ENCODE measurements at regions not wholly inside any gene's neighbourhood (a gene's known extent, or its start where the extent isn't known, plus 50 kb on each side); places are given as distances from the start of the nearest gene placed in this dataset.

DNA sequence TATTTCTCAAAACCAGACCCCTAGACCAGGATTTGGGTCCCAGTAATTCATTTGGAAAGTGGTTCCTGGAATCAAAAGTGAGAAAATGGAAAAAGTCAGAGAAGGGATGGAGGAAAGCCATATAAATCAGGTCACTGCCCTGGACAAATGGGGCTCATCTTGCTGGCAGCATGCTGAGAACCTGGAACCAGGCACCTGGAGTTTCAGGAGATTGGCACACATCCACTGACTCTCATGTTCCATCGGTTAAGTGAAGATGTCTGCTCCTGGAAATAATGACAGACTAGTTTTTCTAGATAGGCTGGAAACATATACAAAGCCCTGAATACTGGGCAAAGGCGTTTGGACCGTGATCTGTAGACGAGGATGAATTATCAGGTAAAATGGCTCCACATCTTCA lies 163.6 kb upstream of the HS3ST1 start:
- no peak for DNase-seq (ENCODE audit: low spot score)
- TF ChIP-seq, protein P1, sequence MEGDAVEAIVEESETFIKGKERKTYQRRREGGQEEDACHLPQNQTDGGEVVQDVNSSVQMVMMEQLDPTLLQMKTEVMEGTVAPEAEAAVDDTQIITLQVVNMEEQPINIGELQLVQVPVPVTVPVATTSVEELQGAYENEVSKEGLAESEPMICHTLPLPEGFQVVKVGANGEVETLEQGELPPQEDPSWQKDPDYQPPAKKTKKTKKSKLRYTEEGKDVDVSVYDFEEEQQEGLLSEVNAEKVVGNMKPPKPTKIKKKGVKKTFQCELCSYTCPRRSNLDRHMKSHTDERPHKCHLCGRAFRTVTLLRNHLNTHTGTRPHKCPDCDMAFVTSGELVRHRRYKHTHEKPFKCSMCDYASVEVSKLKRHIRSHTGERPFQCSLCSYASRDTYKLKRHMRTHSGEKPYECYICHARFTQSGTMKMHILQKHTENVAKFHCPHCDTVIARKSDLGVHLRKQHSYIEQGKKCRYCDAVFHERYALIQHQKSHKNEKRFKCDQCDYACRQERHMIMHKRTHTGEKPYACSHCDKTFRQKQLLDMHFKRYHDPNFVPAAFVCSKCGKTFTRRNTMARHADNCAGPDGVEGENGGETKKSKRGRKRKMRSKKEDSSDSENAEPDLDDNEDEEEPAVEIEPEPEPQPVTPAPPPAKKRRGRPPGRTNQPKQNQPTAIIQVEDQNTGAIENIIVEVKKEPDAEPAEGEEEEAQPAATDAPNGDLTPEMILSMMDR (IDR thresholded peaks at IDR 0.05; ENCODE audit: extremely low read depth, insufficient read depth, missing control alignments), result no peak
- in situ Hi-C loops (cut with MboI; ENCODE audit: low pct_unique_long_range_greater_than_20kb, low sequenced_read_pairs, unreplicated experiment), result no loop called here

DNA sequence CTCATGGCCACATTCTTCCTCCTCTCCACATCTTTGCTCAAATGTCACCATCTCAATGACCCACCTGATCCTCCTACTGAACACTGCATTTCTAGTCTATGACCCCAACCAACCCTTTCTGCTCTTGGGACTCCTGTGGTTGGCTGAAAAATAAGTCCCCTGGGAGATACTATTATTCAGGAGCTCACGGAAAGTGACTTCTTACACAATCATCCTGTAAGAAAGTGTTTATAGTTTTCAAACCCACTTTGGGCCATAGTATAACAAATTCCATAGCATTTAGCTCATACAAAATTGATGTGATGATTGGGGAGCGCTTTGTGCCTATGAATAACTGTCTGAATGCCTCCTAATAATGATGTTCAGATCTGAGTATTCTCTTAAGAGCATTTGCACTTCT lies 161.4 kb upstream of the HS3ST1 start:
- TF ChIP-seq, protein P1 (IDR thresholded peaks at IDR 0.05; ENCODE audit: extremely low read depth, insufficient read depth, missing control alignments), result no peak
- DNase-seq (ENCODE audit: low spot score), result no peak
- in situ Hi-C loops (cut with MboI; ENCODE audit: low pct_unique_long_range_greater_than_20kb, low sequenced_read_pairs, unreplicated experiment), result no loop called here

DNA sequence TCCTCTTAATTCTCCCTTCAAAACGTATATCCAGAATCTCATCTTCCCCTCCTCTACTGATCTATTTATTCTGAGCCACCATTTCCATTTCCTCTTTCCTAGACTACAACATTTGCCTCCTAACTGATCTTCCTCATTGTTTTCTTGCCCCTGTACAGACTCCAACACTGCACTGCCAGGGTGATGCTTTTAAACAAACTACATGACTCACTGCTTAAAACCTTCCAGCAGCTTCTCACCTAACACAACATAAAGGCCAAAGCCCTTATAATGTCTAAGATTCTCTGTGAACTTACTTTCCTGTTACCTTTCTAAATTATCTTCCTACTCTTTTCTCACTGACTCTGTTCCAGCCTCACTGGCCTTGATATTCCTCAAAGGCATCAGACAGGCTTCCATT lies 161.0 kb upstream of the HS3ST1 start:
- DNase-seq (ENCODE audit: low spot score), result no peak
- in situ Hi-C loops (cut with MboI; ENCODE audit: low pct_unique_long_range_greater_than_20kb, low sequenced_read_pairs, unreplicated experiment), result no loop called here
- TF ChIP-seq, protein P1 (IDR thresholded peaks at IDR 0.05; ENCODE audit: extremely low read depth, insufficient read depth, missing control alignments), result no peak

DNA sequence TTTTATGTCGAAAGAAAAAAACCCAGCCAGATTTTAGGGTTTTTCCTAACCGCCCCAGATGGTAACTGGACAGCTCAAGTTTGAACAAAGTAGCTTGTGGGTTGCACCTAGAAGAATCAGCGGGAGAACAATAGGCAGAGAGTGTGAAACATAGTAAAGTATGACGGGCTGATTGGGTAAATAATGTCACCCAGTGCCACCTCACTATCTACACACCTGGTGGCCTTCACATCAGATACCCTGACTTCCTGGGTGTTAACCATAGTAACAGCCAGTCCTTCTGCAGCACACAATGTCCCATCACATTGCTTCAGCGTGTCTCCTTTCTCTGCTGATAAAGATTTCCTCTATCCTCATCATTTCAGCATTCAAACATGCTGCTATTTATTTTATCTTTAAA lies 159.1 kb upstream of the HS3ST1 start:
- TF ChIP-seq, protein P1 (IDR thresholded peaks at IDR 0.05; ENCODE audit: extremely low read depth, insufficient read depth, missing control alignments), result no peak
- DNase-seq (ENCODE audit: low spot score), result no peak
- in situ Hi-C loops (cut with MboI; ENCODE audit: low pct_unique_long_range_greater_than_20kb, low sequenced_read_pairs, unreplicated experiment), result no loop called here

DNA sequence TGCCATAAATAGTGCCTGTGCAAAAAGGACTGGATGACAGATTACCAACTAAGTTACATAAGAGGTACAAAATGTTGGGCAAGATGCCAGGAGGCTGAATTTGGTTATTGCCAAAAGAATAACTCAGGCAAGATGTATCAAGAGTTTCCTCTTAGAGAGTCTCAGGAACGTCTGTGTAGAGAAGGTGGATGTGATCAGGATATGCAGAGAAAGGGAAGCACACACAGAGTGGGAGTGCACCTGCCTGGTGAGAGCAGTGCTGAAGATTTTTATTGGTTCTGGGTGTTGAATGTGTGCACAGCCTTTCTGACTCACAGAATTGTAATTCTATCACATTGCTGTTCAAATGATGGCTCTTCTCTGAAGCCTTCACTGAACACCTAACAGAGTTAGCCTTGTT lies 156.8 kb upstream of the HS3ST1 start:
- DNase-seq (ENCODE audit: low spot score), result no peak
- in situ Hi-C loops (cut with MboI; ENCODE audit: low pct_unique_long_range_greater_than_20kb, low sequenced_read_pairs, unreplicated experiment), result no loop called here
- TF ChIP-seq, protein P1 (IDR thresholded peaks at IDR 0.05; ENCODE audit: extremely low read depth, insufficient read depth, missing control alignments), result no peak

DNA sequence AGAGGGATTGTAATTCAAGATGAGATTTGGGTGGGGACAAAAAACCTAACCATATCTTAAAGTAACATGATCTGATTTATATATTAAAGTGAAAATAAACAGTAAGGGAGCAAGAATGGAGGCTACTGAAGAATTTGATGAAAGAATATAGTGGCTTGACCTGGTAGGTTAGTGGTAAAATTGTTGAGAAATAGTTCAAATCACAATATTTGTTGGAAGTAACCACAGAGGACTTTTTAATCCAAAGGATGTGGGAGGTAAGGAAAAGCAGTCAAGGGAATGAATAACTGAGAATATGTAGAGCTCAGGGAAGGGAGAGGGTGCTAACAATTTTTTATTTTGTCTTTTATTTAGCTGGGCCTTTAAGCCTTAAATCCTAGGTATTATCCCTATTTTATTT lies 139.8 kb upstream of the HS3ST1 start:
- no peak for DNase-seq (ENCODE audit: low spot score)
- in situ Hi-C loops (cut with MboI; ENCODE audit: low pct_unique_long_range_greater_than_20kb, low sequenced_read_pairs, unreplicated experiment), result no loop called here
- TF ChIP-seq, protein P1 (IDR thresholded peaks at IDR 0.05; ENCODE audit: extremely low read depth, insufficient read depth, missing control alignments), result no peak

DNA sequence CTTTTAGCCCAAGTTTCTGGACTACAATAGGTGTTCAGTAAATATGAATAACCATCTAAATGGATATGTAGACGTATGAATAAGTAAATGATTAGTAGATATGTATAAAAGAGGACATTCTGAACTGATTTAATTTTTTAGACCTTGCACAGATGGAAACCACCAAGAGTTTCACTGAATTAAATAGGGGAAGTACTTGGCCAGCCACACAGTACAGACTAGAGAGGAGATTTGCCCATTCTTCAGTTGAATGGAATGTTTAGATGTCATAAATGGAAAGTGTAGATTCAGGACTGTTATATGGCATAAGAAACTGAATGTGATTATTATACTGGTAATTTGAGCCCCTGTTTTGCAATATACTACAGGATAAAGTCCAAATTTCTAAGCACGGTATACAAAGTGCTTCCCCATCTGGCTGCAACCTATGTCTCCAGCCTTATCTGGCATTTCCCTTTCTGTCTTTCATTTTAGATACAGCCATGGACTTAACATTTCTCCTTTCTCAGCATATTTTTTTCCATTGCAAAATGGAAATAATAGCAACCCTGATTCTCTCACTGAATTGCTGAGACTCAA lies 137.8 kb upstream of the HS3ST1 start:
- TF ChIP-seq, protein P1 (IDR thresholded peaks at IDR 0.05; ENCODE audit: extremely low read depth, insufficient read depth, missing control alignments), result no peak
- no peak for DNase-seq (ENCODE audit: low spot score)
- in situ Hi-C loops (cut with MboI; ENCODE audit: low pct_unique_long_range_greater_than_20kb, low sequenced_read_pairs, unreplicated experiment), result no loop called here

Measured in GM13977 (cell line).